Activated T-helper 1 cell treated with anti-CD3 and anti-CD28 coated beads, Interleukin-12 subunit alpha, Interleukin-12 subunit beta, Interleukin-2, Interleukin-4 antibody, amounts not matched to agents 30 ng/mL and 10 ng/mL and 1 ng/mL, durations not matched to agents 14 hours and 24 hours and 36 hours (primary cell): ENCODE measurements at regions not wholly inside any gene's neighbourhood (a gene's known extent, or its start where the extent isn't known, plus 50 kb on each side); places are given as distances from the start of the nearest gene placed in this dataset.

Experiments
- DNase-seq: peaks from one replicate; pipeline ENCODE4 v3.0.0; 2021; ENCODE audit warnings: low spot score
- H3K27ac Mint-ChIP-seq: one replicate; pipeline ENCODE4 v1.8.0; 2021; ENCODE audit warnings: mild to moderate bottlenecking, mixed read lengths
- H3K27me3 Mint-ChIP-seq: one replicate; pipeline ENCODE4 v1.8.0; 2022; ENCODE audit warnings: mild to moderate bottlenecking, moderate library complexity, mixed read lengths; ENCODE audit not compliant: insufficient read depth
- H3K36me3 Mint-ChIP-seq: one replicate; pipeline ENCODE4 v1.8.0; 2021; ENCODE audit warnings: low read depth, mixed read lengths
- H3K4me1 Mint-ChIP-seq: one replicate; pipeline ENCODE4 v1.8.0; 2021; ENCODE audit warnings: low read depth, mixed read lengths
- H3K4me3 Mint-ChIP-seq: one replicate; pipeline ENCODE4 v1.8.0; 2021; ENCODE audit warnings: mild to moderate bottlenecking, moderate library complexity, mixed read lengths
- H3K9me3 Mint-ChIP-seq: one replicate; pipeline ENCODE4 v1.8.0; 2021; ENCODE audit warnings: mixed read lengths
- intact Hi-C: fragments of 100-400 bp; cut with micrococcal nuclease; formaldehyde crosslinking; loops from one replicate; pipeline ENCODE4 v1.15.1; 2024

GRCh38 chr1:221363039-221363438 is 378.9 kb downstream of the DUSP10 start:
- Mint-ChIP-seq H3K36me3 (no peaks in the 10 kb centered on the region), H3K4me3 (no peak overlapping the region), H3K27me3 (peaks cover 6% of the 10 kb centered on the region), H3K4me1 (no peaks in the 10 kb centered on the region), H3K9me3 (no peaks in the 10 kb centered on the region), H3K27ac (no peak overlapping the region)
- no peak for DNase-seq
- intact Hi-C loops: no loop called here

GRCh38 chr1:221366495-221367110 is 375.3 kb downstream of the DUSP10 start:
- intact Hi-C loops: no loop called here
- H3K4me3 Mint-ChIP-seq: no peak overlapping the region
- DNase-seq: no peak
- no peaks in the 10 kb centered on the region for H3K9me3 Mint-ChIP-seq
- H3K27ac Mint-ChIP-seq: no peak overlapping the region
- no peaks in the 10 kb centered on the region for H3K36me3 Mint-ChIP-seq
- no peaks in the 10 kb centered on the region for H3K4me1 Mint-ChIP-seq
- H3K27me3 Mint-ChIP-seq: peaks cover 10% of the 10 kb centered on the region

- Mint-ChIP-seq H3K9me3 (no peaks in the 10 kb centered on the region), H3K36me3 (no peaks in the 10 kb centered on the region), H3K27ac (no peak overlapping the region), H3K4me1 (no peaks in the 10 kb centered on the region), H3K27me3 (peaks cover 4% of the 10 kb centered on the region), H3K4me3 (no peak overlapping the region)
- intact Hi-C loops: no loop called here
- no peak for DNase-seq
Measured at GRCh38 chr1:221371705-221372104, 370.2 kb downstream of the DUSP10 start.

- Mint-ChIP-seq H3K9me3 (no peaks in the 10 kb centered on the region), H3K36me3 (no peaks in the 10 kb centered on the region), H3K4me3 (no peak overlapping the region), H3K27me3 (no peaks in the 10 kb centered on the region), H3K27ac (no peak overlapping the region), H3K4me1 (no peaks in the 10 kb centered on the region)
- intact Hi-C loops: no loop called here
- DNase-seq: no peak
Measured at GRCh38 chr1:221373795-221374194, 368.1 kb downstream of the DUSP10 start.

GRCh38 chr1:221376286-221376685 is 365.6 kb downstream of the DUSP10 start:
- no peak overlapping the region for H3K4me3 Mint-ChIP-seq
- H3K27ac Mint-ChIP-seq: no peak overlapping the region
- no peaks in the 10 kb centered on the region for H3K9me3 Mint-ChIP-seq
- H3K4me1 Mint-ChIP-seq: no peaks in the 10 kb centered on the region
- H3K36me3 Mint-ChIP-seq: no peaks in the 10 kb centered on the region
- no peak for DNase-seq
- no peaks in the 10 kb centered on the region for H3K27me3 Mint-ChIP-seq
- intact Hi-C loops: no loop called here

- intact Hi-C loops: no loop called here
- H3K4me3 Mint-ChIP-seq: no peak overlapping the region
- H3K27me3 Mint-ChIP-seq: no peaks in the 10 kb centered on the region
Measured at GRCh38 chr1:221381910-221382623, 359.8 kb downstream of the DUSP10 start.

GRCh38 chr1:221392453-221392852 is 349.4 kb downstream of the DUSP10 start:
- no peaks in the 10 kb centered on the region for H3K36me3 Mint-ChIP-seq
- intact Hi-C loops: no loop called here

More at GRCh38 chr1:221381910-221382623, 359.8 kb downstream of the DUSP10 start:
- no peak for DNase-seq
- no peak overlapping the region for H3K27ac Mint-ChIP-seq
- H3K9me3 Mint-ChIP-seq: no peaks in the 10 kb centered on the region
- H3K36me3 Mint-ChIP-seq: no peaks in the 10 kb centered on the region
- no peaks in the 10 kb centered on the region for H3K4me1 Mint-ChIP-seq

GRCh38 chr1:221394011-221394544 is 347.8 kb downstream of the DUSP10 start:
- no peak for DNase-seq
- Mint-ChIP-seq H3K27ac (no peak overlapping the region), H3K36me3 (no peaks in the 10 kb centered on the region), H3K4me3 (no peak overlapping the region), H3K4me1 (no peaks in the 10 kb centered on the region), H3K27me3 (peaks cover 2% of the 10 kb centered on the region), H3K9me3 (no peaks in the 10 kb centered on the region)
- intact Hi-C loops: no loop called here

More at GRCh38 chr1:221392453-221392852, 349.4 kb downstream of the DUSP10 start:
- H3K9me3 Mint-ChIP-seq: no peaks in the 10 kb centered on the region
- no peaks in the 10 kb centered on the region for H3K4me1 Mint-ChIP-seq
- peaks cover 2% of the 10 kb centered on the region for H3K27me3 Mint-ChIP-seq
- H3K27ac Mint-ChIP-seq: no peak overlapping the region
- H3K4me3 Mint-ChIP-seq: no peak overlapping the region
- no peak for DNase-seq

- DNase-seq: no peak
- Mint-ChIP-seq H3K4me3 (no peak overlapping the region), H3K36me3 (no peaks in the 10 kb centered on the region), H3K9me3 (no peaks in the 10 kb centered on the region), H3K4me1 (no peaks in the 10 kb centered on the region), H3K27me3 (peaks cover 4% of the 10 kb centered on the region), H3K27ac (no peak overlapping the region)
- intact Hi-C loops: no loop called here
Measured at GRCh38 chr1:221396526-221396925, 345.4 kb downstream of the DUSP10 start.

- Mint-ChIP-seq H3K27me3 (peaks cover 4% of the 10 kb centered on the region), H3K36me3 (no peaks in the 10 kb centered on the region), H3K4me3 (no peak overlapping the region), H3K9me3 (no peaks in the 10 kb centered on the region), H3K27ac (no peak overlapping the region), H3K4me1 (no peaks in the 10 kb centered on the region)
- no peak for DNase-seq
- intact Hi-C loops: no loop called here
Measured at GRCh38 chr1:221397141-221397540, 344.7 kb downstream of the DUSP10 start.

GRCh38 chr1:221397606-221398005 is 344.3 kb downstream of the DUSP10 start:
- Mint-ChIP-seq H3K27me3 (peaks cover 4% of the 10 kb centered on the region), H3K4me3 (no peak overlapping the region), H3K27ac (no peak overlapping the region), H3K36me3 (no peaks in the 10 kb centered on the region), H3K4me1 (no peaks in the 10 kb centered on the region), H3K9me3 (no peaks in the 10 kb centered on the region)
- intact Hi-C loops: no loop called here
- no peak for DNase-seq

GRCh38 chr1:221405146-221405545 is 336.7 kb downstream of the DUSP10 start:
- no peak for DNase-seq
- Mint-ChIP-seq H3K9me3 (no peaks in the 10 kb centered on the region), H3K4me3 (no peak overlapping the region), H3K4me1 (no peaks in the 10 kb centered on the region), H3K27me3 (peaks cover 2% of the 10 kb centered on the region), H3K36me3 (no peaks in the 10 kb centered on the region), H3K27ac (no peak overlapping the region)
- intact Hi-C loops: no loop called here

GRCh38 chr1:221408117-221408803 is 333.6 kb downstream of the DUSP10 start:
- H3K27ac Mint-ChIP-seq: no peak overlapping the region
- H3K4me3 Mint-ChIP-seq: no peak overlapping the region
- no peaks in the 10 kb centered on the region for H3K9me3 Mint-ChIP-seq
- H3K27me3 Mint-ChIP-seq: no peaks in the 10 kb centered on the region
- intact Hi-C loops: no loop called here
- H3K36me3 Mint-ChIP-seq: no peaks in the 10 kb centered on the region
- no peak for DNase-seq
- H3K4me1 Mint-ChIP-seq: no peaks in the 10 kb centered on the region
